NCI-H2029 treated with DMSO at 0.1 percent for 48 hours (cell line): ENCODE measurements at regions not wholly inside any gene's neighbourhood (a gene's known extent, or its start where the extent isn't known, plus 50 kb on each side); places are given as distances from the start of the nearest gene placed in this dataset.
A peak's percentile ranks its signal among the peaks of the same experiment; 100 is the strongest.
"Not testable (repeated sequence)": the region's sequence is repeated elsewhere in the genome, so short reads cannot be mapped to it uniquely, and the experiment has no call there.

Source experiments
- DNase-seq: peaks from one replicate; lab custom pipeline; 2025; lab: John Stamatoyannopoulos, UW

DNA sequence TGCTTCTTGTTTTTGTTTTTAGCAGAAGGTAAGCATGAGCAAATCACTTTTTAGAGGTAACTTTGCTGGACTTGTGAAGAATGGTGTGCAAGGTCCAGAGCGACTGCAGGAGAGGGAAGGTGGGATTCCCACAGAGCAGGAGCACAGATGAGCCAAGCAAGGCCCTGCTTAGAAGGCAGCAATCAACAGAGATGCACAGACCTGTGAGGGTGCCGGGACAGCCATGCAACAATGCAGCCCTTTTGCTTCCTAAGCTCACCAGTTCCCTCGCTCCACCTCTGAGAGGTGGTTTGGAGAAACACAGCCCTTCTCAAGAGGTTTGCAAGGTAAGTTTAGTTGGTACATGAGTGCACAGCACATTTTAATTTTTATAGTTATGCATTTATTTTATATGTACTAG is 85.1 kb upstream of the FBXO28 start:
- DNase-seq = not testable (repeated sequence)

DNA sequence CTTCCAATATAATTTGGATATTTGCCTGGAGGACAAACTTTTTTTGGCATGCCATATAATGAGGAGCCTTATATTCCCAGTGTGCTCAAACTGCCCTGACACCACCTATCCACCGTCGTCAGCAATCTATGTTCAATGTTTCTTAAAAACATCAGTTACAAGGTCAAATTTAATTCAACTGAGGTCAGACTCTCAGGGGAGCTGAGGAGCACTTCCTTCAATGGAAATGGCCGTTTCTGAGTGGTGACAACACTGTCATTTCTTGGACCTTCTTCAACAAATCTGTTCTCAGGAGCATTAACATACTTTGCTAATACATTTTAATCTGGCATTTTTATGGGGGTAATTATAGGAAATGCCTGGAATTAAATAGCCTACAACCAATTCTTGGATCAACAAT is 90.8 kb upstream of the FBXO28 start:
- DNase-seq = not testable (repeated sequence)

- not testable (repeated sequence) for DNase-seq
These were observed 91.5 kb upstream of the FBXO28 start for GRCh38 chr1:224022249-224022970.

- not testable (repeated sequence) for DNase-seq
These were observed 94.0 kb upstream of the FBXO28 start for GRCh38 chr1:224019866-224020265.

DNA sequence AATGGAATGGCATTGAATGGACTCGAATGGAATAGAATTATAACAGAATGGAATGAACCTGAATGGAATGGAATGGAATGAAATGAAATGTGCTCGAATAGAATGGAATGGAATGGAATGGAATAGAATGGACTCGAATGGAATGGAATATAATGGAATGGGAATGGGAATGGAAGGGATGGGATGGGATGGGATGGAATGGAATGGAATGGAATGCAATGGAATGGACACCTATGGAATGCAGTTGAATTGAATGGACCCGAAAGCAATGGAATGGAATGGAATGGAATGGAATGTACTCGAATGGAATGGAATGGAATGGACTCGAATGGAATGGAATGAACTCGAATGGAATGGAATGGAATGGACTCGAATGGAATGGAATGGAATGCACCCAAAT is 98.1 kb upstream of the FBXO28 start:
- not testable (repeated sequence) for DNase-seq

GRCh38 chr1:224014330-224014649 is 99.6 kb upstream of the FBXO28 start:
- no peak for DNase-seq

- not testable (repeated sequence) for DNase-seq
These were observed 100.1 kb upstream of the FBXO28 start for GRCh38 chr1:224013626-224014329.

DNA sequence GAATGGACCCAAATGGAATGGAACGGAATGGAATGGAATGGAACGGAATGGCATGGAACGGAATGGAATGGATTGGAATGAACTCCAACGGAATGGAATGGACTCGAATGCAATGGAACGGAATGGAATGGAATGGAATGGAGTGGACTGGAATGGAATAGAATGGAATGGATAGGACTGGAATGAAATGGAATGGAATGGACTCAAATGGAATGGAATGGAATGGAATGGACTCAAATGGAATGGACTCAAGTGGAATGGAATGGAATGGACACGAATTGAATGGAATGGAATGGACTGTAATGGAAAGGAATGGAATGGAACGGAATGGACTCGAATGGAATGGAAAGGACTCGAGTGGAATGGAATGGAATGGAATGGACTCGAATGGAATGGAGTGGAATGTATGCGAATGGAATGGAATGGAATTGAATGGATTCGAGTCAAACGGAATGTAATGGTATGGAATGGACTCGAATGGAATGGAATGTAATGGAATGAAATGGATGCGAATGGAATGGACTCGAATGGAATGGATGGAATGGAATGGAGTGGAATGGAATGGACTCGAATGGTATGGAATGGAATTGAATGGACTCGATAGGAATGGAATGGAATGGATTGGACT is 101.0 kb upstream of the FBXO28 start:
- not testable (repeated sequence) for DNase-seq

GRCh38 chr1:224012162-224012561 is 101.7 kb upstream of the FBXO28 start:
- not testable (repeated sequence) for DNase-seq

GRCh38 chr1:224011751-224012150 is 102.2 kb upstream of the FBXO28 start:
- not testable (repeated sequence) for DNase-seq

DNA sequence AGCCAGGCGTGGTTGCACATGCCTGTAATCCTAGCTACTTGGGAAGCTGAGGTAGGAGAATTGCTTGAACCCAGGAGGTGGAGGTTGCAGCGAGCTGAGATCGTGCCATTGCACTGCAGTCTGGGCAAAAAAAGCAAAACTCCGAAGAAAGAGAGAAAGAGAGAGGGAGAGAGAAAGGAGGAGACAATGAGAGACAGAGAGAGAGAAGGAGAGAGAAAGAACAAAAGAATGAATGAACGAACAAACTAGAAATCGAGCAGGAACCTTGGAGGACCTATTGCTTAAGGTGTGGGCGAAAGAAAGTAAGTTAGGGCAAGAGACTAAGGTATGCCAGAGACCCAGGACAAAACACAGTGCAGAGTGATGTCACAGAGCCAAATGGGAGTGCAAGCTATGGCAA is 102.8 kb upstream of the FBXO28 start:
- DNase-seq = not testable (repeated sequence)

DNA sequence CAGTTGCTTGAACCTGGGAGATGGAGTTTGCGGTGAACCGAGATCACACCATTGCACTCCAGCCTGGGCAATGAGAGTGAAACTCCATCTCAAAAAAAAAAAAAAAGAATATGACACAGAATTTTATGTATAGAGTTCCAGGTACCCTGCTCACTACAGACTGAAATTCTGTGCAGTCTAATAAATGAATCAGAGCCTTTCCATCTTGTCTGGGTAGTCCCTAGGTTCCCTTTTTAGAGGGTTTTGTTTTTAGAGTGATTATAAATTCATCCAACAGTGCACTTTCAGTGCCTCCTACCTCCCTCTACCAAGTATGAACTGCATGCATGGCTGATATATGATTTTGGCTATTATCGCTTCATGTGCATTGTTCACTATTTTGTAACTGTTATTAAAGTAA is 107.9 kb upstream of the FBXO28 start:
- not testable (repeated sequence) for DNase-seq

DNA sequence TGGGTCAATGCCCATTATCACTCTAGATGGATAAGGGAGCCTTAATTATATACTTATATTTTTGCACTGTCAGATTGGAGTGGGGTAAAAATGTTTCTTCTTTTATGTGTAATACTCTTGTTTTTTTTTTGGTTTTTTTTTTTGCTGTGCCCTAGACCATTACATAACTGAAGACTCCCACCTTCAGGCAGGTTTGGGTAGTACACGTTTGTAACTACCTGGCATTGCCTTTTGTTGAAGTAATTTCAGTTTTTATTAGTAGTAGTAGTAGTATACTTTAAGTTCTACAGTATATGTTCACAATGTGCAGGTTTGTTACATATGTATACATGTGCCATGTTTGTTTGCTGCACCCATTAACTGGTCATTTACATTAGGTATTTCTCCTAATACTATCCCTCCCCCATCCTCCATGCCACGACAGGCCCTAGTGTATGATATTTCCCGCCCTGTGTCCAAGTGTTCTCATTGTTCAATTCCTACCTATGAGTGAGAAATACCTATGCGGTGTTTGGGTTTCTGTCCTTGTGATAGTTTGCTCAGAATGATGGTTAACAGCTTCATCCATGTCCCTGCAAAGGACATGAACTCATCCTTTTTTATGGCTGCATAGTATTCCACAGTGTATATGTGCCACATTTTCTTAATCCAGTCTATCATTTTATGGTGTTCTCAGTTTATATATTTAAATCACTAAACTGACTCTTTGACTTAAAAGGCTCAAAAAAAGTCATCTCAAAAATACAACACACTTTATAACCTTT is 109.2 kb upstream of the FBXO28 start:
- not testable (repeated sequence) for DNase-seq

DNA sequence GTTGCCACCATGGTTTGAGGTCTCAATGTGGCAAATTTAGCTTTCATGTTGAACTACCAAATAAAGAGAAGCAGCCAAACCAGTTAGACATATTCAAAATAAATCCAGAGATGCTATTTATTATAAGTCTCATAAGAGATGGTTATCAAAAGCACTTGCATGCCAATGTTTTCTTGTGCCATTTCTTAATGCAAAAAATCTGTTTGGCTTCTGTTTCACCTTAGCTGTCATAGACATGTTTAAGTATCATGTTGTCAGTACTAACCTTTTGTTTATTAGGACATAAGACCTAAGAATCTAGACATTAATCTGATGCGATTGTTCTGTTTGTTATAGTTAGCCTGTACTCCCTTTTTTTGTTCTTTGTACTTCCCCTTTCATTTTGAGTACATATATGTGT is 110.0 kb upstream of the FBXO28 start:
- not testable (repeated sequence) for DNase-seq

DNA sequence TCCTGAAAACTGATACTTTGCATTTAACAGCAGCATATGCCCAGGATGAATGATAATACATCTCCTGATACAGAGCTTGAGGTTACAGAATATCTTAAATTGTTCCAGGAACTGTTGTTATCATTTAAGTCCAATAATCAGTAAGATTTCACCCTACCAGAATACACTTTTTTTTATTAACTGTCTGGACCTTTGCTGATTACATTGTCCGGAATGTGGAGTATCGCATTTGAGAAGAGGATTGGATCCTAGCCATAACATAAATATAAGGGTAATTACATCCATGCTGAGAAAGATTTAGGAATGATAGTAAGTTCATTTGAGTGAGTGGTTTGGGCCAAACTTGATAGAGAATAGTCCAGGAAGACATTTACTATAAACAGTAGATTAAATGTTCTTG is 112.2 kb upstream of the FBXO28 start:
- not testable (repeated sequence) for DNase-seq

DNA sequence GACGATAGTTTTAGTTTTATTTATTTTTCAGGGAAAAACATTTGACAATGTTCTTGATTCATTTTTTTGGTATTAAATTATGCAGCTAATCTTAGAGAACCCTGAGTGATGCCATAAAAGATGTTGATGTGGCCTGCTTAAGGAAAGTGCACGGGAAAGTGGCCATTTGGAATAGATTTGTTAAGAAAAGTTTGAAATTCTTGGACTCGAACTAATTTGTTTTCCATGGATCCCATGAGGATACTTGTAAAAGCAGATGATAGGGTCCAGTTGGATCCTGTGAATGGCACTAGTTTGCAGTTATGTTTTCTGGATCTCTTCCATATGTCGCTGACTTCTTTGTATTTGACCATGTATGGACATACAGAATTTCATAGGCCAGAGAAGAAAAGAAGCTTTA is 114.2 kb upstream of the FBXO28 start:
- not testable (repeated sequence) for DNase-seq

GRCh38 chr1:223998676-223999455 is 115.0 kb upstream of the FBXO28 start:
- DNase-seq = not testable (repeated sequence)

DNA sequence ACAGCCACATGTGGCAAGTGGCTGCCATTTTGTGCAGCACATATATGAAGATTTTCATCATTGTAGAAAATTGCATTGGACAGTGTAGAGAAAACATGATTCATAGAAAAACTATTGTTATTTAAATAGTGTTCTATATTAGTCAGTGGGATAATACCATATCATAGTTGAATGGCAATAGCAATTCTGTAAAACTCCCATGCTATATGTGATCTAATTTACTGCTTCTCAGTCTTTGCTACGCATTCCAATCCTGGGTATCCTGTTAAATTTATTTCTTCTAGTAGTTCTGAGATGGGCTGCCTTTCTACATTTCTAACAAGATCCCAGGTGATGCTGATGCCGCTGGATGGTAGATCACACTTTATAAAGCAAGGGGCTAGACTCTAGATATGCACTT is 117.5 kb upstream of the FBXO28 start:
- DNase-seq = not testable (repeated sequence)

DNA sequence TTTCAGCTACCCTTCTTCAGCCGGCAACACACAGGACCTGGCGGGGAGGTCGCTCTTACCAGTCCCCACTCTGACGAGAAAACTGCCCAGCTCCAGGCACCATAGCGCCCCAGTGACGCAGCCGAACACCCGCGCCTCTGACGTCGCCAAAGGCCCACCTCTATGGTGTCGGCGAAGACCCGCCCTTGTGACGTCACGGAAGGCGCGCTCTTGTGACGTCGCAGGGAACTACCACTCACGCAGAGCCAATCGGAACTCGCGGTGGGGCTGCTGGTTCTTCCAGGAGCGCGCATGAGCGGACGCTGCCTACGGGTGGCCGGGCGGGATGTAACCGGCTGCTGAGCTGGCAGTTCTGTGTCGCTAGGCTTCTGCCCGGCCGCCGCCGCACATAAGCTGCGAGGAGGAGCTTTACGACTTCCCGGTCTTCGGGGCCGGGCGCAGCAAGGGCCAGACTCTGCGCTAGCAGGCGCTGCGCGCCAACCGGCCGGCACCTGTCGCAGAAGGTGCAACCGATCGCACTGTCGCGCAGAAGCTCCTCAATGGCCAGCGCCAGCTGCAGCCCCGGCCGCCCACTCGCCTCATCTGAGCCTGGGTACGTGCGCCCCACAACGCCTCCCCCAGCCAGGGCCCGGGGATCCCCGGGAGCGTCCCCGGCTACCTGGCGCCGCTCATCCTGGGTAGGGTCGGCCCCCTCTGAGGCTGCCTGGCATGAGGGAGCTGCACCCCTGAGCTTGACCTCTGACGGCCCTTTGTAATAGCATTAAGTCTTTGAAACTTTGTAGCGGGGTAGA is 121.3 kb upstream of the FBXO28 start:
- DNase-seq = peak; percentile 84

- DNase-seq = not testable (repeated sequence)
These were observed 122.5 kb upstream of the FBXO28 start for GRCh38 chr1:223991297-223991857.
